Psoas muscle (tissue), 7 donors: ENCODE measurements at regions not wholly inside any gene's neighbourhood (a gene's known extent, or its start where the extent isn't known, plus 50 kb on each side); places are given as distances from the start of the nearest gene placed in this dataset.
"Not testable (repeated sequence)": the region's sequence is repeated elsewhere in the genome, so short reads cannot be mapped to it uniquely, and the experiment has no call there.

Experiments used
- ATAC-seq, 4 donors: fragments of 200-7000 bp; cut with Tn5 transposase; one replicate each; pipeline ENCODE4 v1.9.1; 2020; ENCODE audit warnings: moderate library complexity in 3 of 4, mild to moderate bottlenecking in 2 of 4
- DNase-seq, 2 donors: peaks; one replicate each; pipeline ENCODE4 v3.0.0-alpha.2; 2020
- H3K27ac ChIP-seq: fragments of 200-600 bp; one replicate; pipeline ENCODE4 v1.8.0; 2022
- H3K27me3 ChIP-seq, 3 donors: fragments of 200-600 bp in 1 of 3; one replicate each; pipeline versions ENCODE4 v1.6.1 to v1.8.0; 2013 to 2022; ENCODE audit warnings: low read length in 2 of 3, mild to moderate bottlenecking in 2 of 3, moderate library complexity in 1 of 3; ENCODE audit not compliant: insufficient read depth in 3 of 3
- H3K36me3 ChIP-seq, 2 donors: fragments of 200-600 bp in 1 of 2; one replicate each; pipeline versions ENCODE4 v1.6.1 to v1.8.0; 2013 to 2022; ENCODE audit warnings: low read depth in 1 of 2, mild to moderate bottlenecking in 1 of 2, moderate library complexity in 1 of 2; ENCODE audit not compliant: insufficient read depth in 1 of 2
- H3K4me1 ChIP-seq: fragments of 200-600 bp; one replicate; pipeline ENCODE4 v1.8.0; 2022
- H3K4me3 ChIP-seq: fragments of 200-600 bp; one replicate; pipeline ENCODE4 v1.8.0; 2022; ENCODE audit warnings: mild to moderate bottlenecking
- H3K9me3 ChIP-seq: fragments of 200-600 bp; one replicate; pipeline ENCODE4 v1.8.0; 2022
- WGBS, 3 donors: extraction: QIAGEN DNeasy Blood & Tissue Kit; methylation state at CpG; one replicate each; pipeline versions ENCODE4 v1.1.6 to v1.1.7; 2013; 5-methylcytosine and 5-hydroxymethylcytosine counted together
- intact Hi-C, 2 donors: fragments of 100-400 bp; cut with DNase I; formaldehyde crosslinking; loops; one replicate each; pipeline versions ENCODE4 v1.11.0 to v1.14.2; 2022
- donor health status: healthy with polysubstance abuse.
- donor health status: DM: no; HTN: no; CAD: no; lungs with moderate emphysema.
- donor health status: Bipolar disorder and iron deficiency.
- donor health status: healthy.
- donor health status: DM: yes; HTN: yes; CAD: no.
- donor health status: DM: no; HTN: no; CAD: no.
- donor health status: DM: yes; HTN: yes; CAD: no.

DNA sequence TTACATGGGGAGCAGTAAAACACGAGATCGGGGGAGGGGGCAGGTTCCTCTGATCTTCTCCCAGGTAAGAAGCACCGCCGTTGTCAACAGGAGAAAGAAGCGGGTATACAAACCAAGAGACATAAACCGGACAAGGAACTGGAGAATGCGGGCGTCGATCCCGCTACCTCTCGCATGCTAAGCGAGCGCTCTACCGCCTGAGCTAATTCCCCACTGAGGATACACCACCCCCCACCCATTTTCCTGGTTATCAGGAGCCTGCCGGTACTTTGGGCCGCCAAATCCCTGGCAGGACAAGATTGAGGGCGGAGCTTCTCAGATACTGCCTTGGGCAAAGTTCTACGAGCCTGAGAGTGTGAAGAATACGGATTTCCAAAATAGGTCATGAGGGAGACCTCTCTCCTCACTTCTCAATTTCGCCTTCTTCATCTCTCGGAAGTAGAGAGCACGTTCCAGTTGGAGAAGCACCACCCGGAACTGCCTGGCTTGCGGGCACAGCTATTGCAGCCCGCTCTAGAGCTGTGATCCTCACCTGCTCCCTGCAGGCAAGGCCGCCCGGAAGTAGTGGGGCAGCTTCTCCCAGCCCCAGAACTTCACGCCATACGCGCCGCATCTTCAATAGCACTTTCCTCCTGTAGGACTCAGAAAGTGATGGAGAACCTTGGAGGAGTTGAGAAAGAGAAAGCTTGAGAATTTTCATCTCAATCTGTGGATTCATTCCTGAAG is 111.6 kb upstream of the ZNF322 start:
- H3K4me1 ChIP-seq, H3K27ac ChIP-seq, H3K36me3 ChIP-seq, H3K27me3 ChIP-seq, DNase-seq, ATAC-seq, intact Hi-C loops, H3K9me3 ChIP-seq, H3K4me3 ChIP-seq: not testable (repeated sequence)
- WGBS, 3 donors: no CpG with 5 or more reads among the region's 31 CpGs

DNA sequence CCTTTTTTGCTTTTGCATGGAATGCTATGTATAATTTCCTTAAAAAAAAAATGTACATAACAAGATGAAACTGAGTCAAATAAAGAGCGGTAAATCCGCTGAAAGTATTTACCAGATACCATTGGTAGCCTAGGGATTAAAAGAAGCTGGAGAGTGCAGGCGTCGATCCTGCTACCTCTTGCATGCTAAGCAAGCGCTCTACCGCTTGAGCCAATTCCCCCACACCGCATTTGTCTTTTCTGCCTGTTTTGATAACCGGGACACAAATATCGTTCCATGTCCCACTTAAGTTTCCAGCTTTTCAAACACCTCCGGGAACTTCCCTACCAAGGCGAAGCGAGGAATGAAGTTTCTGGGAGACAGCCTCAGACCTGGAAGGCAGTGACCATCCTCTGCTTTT is 113.9 kb upstream of the ZNF322 start:
- H3K9me3 ChIP-seq, H3K4me1 ChIP-seq, ATAC-seq, intact Hi-C loops, H3K4me3 ChIP-seq, H3K27me3 ChIP-seq, H3K36me3 ChIP-seq, H3K27ac ChIP-seq, DNase-seq: not testable (repeated sequence)
- WGBS, 3 donors: no CpG with 5 or more reads among the region's 12 CpGs

DNA sequence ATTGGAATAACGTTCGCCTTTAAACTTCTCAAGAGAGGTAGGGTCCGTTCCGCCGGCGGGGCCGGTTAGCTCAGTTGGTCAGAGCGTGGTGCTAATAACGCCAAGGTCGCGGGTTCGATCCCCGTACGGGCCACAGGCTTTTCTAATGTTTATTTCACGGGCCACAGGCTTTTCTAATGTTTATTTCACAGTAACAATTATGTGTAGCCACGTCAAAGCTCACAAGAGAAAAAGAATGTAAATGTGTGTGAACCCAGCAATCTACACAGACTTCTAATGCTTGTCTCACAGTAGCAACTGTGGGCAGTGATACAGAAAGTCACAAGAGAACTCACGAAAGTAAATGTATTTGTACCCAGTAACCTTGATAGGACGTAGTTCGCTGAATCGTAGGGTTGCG is 121.0 kb upstream of the ZNF322 start:
- H3K36me3 ChIP-seq, ATAC-seq, H3K4me1 ChIP-seq, H3K27ac ChIP-seq, H3K27me3 ChIP-seq, intact Hi-C loops, H3K4me3 ChIP-seq, H3K9me3 ChIP-seq, DNase-seq: not testable (repeated sequence)
- no CpG with 5 or more reads among the region's 21 CpGs for WGBS, 3 donors

DNA sequence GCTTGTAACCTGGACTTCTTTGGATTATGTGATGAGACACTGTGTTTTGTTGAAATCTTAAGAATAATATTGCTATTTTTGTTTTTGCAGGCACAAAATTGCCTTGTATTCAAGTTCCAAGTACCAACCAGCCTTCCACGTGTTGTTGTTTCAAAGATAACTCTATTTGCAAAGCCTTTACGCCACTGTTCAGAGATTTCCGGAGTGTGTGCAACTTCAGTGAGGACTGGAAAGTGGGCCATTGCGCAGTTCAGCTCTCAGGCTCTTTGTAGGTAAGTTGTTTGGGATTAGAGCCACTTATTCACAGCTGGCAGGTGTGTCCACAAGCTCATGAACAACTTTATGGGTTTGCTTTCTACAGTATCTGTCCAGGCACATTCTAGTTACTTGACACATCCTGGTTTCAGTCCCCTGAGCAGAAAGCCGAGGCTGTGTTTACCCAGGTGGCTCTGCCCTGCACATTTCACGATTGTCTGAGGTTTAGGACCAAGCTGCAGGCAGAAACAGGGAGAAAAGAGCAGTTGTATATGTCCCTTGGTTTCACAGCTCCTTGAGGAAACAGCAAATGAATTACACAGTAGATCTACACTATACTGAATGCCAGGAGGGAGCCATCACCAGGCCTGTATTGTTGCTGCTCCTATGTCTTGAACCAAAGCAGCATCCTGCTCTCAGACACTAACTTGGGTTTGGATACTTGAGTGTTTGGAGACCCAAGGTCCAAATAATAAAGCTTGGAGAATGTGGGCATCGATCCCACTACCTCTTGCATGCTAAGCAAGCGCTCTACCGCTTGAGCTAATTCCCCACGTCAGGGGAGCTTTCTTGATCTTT is 136.1 kb upstream of the ZNF322 start:
- H3K9me3 ChIP-seq, H3K4me3 ChIP-seq, H3K27me3 ChIP-seq, H3K27ac ChIP-seq, ATAC-seq, intact Hi-C loops, H3K36me3 ChIP-seq, DNase-seq, H3K4me1 ChIP-seq: not testable (repeated sequence)
- no CpG with 5 or more reads among the region's 10 CpGs for WGBS, 3 donors

DNA sequence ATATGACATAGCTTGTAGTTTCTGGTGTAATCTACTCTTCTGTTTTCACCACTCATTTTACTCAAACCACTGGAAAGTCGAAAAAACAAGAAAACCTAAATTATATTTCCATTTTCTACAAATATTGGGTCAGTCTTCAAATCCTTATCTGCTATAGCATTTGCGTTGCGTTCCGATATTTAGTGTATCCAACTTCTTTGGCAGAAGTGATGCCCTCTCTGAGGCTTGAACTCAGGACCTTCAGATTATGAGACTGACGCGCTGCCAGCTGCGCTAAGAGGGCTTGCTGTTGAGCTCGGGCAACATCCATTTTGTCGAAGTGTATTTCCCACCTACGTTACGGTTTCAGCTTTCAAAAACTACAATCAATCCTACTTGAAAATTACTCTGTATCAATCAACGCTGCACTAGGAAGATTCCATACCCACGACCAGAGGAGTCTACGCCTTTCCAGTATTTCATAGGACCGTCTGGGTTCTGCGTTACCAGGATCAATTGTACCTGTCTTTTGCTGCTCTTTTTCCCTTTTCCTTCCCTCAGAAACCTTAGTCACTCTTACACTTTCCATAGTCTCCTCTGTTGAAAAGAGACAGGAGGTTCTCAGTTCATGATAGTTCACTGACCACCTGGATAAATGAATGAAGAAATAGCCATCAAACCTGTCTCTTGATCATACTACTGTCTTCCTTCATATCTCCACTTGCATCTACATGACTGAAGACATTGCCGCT is 140.5 kb upstream of the ZNF322 start:
- intact Hi-C loops, H3K27ac ChIP-seq, H3K36me3 ChIP-seq, H3K4me1 ChIP-seq, H3K27me3 ChIP-seq, H3K9me3 ChIP-seq, H3K4me3 ChIP-seq, ATAC-seq, DNase-seq: not testable (repeated sequence)
- WGBS, 3 donors: no CpG with 5 or more reads among the region's 17 CpGs

DNA sequence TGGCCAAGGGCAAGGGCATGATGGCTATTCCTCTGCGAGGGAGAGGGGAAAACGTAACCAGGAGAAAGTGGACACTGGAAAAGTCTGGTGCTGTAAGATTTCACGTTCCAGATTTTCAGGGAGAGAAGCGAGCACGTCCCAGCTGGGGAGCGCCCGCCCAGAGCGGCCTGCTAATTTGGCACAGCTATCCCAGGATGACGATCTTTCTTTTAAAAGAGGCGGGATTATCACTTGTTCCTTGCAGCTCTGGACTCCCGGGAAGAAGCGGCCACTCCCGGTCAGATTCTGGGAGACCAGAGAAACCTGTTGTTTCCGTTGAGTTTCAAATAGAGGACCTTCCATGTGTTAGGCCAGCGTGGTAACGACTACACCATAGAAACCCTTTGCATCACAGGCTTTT is 144.2 kb upstream of the ZNF322 start:
- H3K4me1 ChIP-seq, H3K27me3 ChIP-seq, ATAC-seq, H3K4me3 ChIP-seq, H3K27ac ChIP-seq, intact Hi-C loops, H3K36me3 ChIP-seq, H3K9me3 ChIP-seq, DNase-seq: not testable (repeated sequence)
- no CpG with 5 or more reads among the region's 16 CpGs for WGBS, 3 donors

DNA sequence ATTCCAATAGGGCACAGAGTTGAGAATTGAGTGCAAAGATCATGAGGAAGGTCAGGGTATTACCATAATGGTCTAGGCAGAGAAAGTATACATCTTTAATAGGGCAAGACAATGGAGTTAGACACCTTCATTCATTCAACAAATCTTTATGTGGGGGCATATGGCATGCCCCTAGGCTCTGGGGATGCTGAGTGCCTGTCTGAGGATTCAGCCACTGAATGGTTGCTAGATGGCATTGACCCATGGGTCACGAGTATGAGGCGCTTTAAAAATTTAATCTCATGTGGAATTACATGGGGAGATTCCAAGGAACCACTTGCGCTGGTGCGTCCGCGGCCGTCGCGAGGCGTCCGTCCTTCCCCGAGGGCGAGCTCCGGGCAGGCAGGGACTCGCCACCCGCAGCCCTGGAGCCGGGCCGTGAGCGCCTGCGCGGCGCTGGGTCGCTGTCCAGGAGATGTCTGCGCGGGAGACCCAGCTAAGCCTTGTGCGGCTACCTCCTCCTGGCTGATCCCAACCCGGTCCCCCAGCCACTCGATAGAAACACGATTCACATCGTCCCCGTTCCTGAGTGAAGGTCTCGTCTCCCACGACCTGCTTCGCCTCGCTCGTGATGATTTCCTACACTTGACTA is 152.1 kb upstream of the ZNF322 start:
- H3K27me3 ChIP-seq, H3K4me1 ChIP-seq, H3K9me3 ChIP-seq, H3K27ac ChIP-seq, H3K36me3 ChIP-seq, H3K4me3 ChIP-seq, intact Hi-C loops, ATAC-seq, DNase-seq: not testable (repeated sequence)
- WGBS, 3 donors: no CpG with 5 or more reads among the region's 36 CpGs

DNA sequence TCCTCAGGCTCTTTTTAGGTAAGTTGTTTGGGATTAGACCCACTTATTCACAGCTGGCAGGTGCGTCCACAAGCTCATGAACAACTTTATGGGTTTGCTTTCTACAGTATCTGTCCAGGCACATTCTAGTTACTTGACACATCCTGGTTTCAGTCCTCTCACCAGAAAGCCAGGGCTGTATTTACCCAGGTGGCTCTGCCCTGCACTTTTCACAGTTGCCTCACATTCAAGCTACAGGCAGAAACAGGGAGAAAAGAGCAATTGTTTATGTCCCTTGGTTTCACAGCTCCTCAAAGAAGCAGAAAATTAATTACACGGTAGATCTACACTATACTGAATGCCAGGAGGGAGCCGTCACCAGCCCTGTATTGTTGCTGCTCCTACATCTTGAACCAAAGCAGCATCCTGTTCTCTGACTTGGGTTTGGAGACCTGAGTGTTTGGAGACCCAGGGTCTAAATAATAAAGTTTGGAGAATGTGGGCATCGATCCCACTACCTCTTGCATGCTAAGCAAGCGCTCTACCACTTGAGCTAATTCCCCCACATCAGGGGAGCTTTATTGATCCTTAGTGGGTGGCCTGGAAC is 159.2 kb upstream of the ZNF322 start:
- intact Hi-C loops, H3K4me3 ChIP-seq, ATAC-seq, H3K36me3 ChIP-seq, H3K4me1 ChIP-seq, H3K27me3 ChIP-seq, DNase-seq, H3K27ac ChIP-seq, H3K9me3 ChIP-seq: not testable (repeated sequence)
- no CpG with 5 or more reads among the region's 5 CpGs for WGBS, 3 donors

DNA sequence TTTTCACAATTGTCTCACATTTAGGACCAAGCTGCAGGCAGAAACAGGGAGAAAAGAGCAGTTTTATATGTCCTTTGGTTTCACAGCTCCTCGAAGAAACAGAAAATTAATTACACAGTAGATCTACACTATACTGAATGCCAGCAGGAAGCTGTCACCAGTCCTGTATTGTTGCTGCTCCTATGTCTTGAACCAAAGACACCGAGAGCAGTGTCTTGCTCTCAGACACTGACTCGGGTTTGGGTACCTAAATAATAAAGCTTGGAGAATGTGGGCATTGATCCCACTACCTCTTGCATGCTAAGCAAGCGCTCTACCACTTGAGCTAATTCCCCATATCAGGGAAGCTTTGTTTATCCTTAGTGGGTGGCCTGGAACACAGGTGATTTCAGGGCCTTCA is 168.4 kb upstream of the ZNF322 start:
- intact Hi-C loops, H3K4me3 ChIP-seq, H3K27ac ChIP-seq, H3K36me3 ChIP-seq, ATAC-seq, H3K27me3 ChIP-seq, H3K4me1 ChIP-seq, DNase-seq, H3K9me3 ChIP-seq: not testable (repeated sequence)
- no CpG with 5 or more reads among the region's 4 CpGs for WGBS, 3 donors

DNA sequence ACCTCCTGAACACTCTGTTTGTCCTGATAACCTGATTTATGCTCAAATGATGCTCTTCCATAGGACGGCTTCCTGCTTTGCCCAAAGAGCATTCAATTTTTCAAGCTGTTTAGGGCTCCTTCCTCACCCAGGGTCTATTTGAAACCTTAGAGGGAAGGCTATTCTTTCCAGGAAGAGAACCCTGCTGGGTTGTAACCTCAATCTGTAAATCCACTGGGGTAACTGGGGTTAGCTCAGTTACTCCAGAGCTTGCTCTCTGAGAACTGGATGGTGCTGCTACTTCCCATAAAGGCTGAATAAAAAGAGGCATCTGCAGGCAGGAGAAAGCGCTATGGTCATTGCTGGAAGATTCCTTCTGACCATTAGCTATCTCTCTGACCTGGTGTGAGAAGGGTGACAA is 169.9 kb upstream of the ZNF322 start:
- H3K4me3 ChIP-seq, DNase-seq, H3K27me3 ChIP-seq, intact Hi-C loops, ATAC-seq, H3K36me3 ChIP-seq, H3K27ac ChIP-seq, H3K9me3 ChIP-seq, H3K4me1 ChIP-seq: not testable (repeated sequence)
- WGBS, 3 donors: no CpG with 5 or more reads among the region's 2 CpGs
